OCI-M2 (cell line): ENCODE measurements at regions not wholly inside any gene's neighbourhood (a gene's known extent, or its start where the extent isn't known, plus 50 kb on each side); places are given as distances from the start of the nearest gene placed in this dataset.
"Not testable (repeated sequence)": the region's sequence is repeated elsewhere in the genome, so short reads cannot be mapped to it uniquely, and the experiment has no call there.

Experiments used
- DNase-seq: peaks from one replicate; lab custom pipeline; 2025; ENCODE audit not compliant: unreplicated experiment; lab: John Stamatoyannopoulos, UW

DNA sequence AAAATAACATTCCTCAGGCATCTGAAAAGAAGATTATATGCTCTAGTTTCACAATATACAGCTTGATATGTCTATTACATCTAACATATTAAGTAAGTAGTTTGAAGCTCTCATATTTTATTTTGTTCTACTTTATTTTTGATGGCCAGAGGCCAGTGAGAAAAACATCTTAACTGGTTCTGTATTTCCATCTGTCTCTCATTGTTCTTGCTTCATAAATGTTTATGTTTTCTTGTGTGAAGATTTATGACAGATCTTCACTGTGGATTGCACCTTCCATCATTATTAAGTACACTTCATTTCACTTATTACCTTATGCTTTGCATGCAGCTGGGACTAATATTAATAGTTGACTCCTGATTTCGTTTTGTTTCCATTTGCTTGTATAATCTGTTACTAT is 511.2 kb downstream of the TSN start:
- DNase-seq: no peak

DNA sequence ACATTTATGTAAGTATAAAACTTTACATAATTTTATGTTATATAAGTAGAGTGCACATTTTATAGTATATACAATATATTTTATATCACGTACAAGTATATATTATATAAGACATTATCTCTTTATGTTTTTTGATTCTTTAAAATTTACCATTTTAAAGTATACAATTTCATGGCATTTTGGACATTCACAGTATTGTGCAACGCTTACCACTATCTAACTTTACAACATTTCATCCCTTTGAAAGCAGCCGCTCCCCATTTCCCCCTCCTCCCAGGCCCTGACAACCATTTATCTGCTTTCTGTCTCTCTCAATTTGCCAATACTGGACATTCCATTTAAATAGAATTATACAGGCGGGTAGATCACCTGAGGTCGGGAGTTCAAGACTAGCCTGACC is 512.5 kb downstream of the TSN start:
- DNase-seq: no peak

DNA sequence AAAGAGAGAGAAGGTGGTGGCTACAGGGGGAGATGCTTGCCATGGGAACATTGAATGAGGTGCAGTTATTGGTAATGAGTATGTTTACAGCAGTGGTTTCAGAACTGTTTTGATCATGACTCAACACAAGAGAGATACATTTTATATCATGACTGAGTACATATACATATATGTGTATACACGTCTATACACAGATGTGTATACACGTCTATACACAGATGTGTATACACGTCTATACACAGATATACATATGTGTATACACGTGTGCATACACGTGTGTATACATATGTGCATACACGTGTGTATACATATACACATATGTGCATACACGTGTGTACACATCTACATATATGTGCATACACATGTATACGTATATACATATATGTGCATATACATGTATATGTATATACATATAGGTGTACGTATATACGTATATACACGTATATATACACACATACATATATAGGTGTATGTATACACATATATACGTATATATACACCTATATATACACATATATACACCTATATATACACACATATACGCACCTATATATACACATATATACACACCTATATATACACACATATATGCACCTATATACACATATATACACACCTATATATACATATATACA is 518.5 kb downstream of the TSN start:
- no peak for DNase-seq

DNA sequence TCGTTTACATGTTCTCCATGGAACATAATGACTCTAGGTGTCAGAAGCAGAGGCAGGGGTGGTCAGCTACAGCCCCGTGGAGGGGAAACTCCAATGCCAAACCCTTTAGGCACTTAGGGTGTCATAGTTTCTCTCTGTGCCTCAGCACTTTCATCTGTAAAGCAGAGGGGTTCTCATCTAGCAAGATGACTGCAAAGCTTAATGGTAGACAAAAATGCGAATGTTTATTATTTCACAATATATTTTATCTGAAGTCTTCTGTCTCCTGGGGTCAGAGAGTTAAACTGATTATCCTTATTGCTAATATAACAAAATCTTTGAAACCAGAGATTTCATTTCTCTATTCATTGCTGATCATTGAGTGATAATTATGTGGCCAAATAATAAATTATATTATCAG is 522.5 kb downstream of the TSN start:
- no peak for DNase-seq

DNA sequence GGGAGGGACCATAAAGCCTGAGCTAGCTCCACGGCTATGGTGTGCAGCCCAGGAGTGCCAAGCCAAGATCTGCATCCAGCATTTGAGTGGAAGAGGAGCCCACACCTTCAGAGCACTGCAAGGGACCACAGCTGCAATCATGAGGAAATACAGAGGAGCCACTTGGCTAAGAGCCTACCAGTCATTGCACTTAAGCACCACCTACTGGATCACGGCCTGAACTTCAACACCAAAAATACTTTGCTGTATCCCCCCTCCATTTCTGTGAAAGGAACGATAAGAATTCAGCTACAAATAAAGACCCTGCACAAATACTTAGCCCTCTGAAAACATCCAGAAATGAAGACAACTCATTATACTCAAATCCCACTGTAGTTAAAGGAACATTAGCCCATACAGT is 545.3 kb downstream of the TSN start:
- no peak for DNase-seq

DNA sequence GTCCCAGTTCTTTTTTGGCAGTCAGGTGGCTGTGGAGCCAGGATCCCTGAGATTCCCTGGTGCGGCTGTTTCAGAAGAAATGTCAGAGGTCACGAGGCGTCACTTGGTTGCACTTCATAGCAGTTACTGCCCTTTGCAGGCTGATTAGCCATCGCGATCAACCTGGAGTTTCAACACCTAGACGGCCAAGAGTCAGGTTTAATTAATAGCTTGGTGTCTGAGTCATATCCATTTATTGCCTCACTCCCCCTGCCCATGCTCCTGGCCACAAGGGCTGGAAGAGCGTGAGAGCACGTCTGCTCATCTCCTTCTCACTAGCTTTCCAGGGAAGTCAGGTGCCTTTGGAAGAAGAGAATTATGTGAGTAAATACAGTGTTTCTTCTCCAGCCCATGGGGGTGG is 552.3 kb downstream of the TSN start:
- DNase-seq: no peak

DNA sequence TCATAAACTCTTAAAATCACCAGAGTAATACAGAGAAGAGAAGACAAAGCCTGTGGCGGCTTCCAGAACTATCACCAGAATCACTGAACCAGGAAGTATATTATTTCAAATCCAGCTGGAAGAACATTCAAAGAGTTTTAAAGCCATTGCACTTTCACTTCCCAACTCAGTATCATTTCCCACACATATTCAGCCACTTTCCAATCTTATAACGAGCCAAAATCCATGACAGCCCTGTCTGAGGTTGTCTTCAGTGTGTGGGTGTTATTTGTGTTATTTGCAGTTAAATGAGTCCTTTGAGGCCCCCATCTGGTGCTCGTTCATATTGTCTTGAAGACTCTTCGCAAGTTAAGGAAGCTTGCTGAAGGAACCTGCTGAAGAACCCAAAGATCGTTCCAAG is 559.9 kb downstream of the TSN start:
- no peak for DNase-seq

DNA sequence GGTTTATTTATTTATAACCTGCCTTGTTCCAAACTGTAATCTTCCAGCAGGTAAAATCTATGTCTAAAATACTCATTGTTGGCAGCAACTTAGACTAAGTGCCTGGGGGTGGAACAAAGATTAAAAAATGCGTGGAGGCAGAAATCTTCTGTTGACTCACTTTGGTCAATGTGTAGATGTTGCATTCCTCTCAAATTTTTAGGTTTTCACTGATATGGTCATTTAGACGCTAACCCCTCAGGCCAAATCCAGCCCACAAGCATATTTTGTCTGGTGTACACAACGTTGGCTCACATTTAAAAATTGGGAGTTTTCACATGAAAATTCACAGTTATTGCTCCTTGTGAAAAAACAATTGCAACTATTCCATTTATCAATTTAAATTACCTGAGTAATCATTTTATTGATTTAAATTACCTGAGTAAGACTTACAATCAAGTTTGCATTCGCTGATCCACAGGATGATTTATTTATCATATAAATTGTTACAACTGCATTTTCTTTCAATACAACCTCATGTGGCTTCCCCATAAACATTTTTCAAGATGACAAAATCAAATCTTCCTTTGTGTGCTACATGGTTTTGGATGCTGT is 564.2 kb downstream of the TSN start:
- DNase-seq: no peak

DNA sequence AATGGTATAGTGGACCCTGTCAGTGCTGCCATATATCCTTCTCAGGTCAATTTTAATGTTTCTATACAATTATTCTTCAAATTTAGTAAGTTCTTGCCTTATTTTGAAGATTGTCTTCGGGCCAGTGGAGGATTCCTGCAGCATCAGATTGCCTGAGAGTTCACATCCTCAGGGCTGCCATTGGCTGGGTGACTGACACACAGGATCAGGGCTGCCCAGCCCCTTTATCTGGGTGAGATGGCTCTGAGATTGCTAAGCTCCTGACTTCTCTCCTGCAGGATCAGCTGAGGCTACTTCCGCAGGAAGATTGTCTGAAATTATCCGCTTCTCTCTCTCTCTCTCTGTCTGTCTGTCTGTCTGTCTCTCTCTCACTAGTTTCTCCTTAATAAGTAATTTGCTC is 567.4 kb downstream of the TSN start:
- DNase-seq: no peak

DNA sequence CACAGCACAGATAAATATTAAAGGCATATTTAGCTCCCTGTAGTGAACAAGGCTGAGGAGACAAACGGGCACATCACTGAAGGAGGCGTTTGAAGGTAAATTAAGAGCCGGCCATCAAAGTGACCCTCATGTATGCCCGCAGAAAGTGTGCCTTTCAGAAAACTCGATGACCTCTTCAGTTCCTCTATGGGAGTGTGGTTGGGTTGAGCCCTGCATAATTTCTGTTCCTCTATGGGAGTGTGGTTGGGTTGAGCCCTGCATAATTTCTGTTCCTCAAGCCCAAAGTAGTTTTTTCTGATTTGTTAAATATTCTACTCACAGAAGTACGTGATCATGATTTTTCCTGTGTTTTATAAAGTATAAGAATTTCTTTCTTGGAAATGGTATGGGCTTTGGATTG is 568.5 kb downstream of the TSN start:
- no peak for DNase-seq

DNA sequence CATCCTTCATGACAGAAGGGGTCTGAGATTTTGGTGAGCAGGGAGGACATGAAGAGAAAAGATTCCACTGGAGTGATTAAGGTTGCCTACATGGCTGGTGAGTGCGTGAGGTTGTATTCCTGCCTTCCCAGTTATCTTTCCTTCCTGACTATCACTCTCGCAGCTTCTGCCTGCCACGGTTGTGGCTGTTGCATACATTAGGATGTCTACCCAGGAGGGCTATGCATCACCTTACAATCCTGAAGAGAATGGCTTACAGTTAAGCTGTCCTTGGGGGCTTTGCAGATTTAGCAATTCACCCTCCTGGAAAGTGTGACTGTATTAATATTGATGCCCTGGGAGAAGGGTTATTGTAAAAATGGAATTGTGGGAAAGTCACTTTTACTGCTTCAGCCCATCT is 571.0 kb downstream of the TSN start:
- no peak for DNase-seq

DNA sequence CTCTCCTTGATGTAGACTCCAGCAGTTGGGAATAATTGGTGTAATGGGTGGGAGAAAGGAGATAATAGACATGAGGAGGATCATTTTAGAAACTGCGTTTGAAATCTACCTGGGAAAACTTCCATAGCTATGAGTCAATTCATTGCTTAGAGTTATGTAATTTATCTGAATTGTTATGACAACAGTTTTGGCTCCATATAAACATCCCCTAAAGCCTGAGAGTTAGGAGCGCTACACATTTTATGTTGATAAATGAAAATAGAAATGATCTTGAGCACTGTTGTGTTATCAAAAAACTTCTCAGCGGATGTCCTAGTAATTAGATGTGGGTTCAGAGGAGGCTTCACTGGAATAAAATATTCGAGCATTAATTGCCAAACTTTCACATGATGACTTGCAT is 573.4 kb downstream of the TSN start:
- no peak for DNase-seq

DNA sequence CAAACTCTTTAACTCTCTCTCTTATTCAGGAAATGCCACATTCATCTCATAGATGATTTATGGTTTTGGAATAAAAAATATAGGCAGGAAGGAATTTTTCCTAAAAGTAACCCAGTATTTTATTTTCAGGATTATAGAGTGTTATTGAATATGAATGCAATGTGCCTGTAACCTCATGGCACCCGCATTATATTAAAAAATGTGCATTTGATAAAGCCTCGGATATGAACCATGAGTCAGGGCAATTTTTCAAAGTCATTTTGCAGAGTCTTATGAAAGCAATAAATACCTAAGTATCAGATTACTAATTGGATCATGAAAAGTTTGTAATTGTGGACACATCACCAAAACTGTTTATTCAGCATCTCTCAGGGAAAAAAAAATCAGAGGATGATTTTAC is 573.8 kb downstream of the TSN start:
- no peak for DNase-seq

DNA sequence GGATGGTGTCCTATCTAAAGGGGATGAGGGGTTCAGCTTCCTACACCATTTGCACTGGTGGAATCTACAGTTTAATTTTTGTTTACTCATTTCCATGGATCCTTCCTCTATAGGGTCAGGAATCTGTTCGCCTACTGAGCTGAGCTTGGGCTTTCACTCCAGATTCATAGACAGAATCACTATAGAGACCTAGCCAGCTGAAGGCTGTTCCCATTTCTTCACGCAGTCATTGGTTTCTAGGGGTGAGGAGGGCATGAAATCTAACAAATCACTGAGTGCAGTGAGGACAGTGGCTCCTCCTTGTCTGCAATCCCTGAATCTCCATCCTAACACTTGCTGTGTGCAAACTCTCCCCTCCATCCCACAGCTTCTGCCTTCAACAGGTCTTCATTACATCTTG is 578.5 kb downstream of the TSN start:
- DNase-seq: no peak

DNA sequence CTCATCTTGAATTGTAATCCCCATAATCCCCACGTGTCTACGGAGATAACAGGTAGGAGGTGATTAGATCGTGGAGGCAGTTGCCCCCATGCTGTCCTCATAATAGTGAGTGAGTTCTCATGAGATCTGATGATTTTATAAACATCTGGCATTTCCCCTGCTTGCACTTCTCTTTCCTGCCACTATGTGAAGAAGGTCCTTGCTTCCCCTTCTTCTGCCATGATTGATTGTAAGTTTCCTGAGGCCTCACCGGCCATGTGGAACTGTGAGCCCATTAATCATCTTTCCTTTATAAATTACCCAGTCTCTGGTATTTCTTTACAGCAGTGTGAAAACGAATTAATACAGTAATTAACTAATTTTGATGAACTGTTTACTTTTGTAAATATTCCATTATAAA is 582.5 kb downstream of the TSN start:
- DNase-seq: no peak

DNA sequence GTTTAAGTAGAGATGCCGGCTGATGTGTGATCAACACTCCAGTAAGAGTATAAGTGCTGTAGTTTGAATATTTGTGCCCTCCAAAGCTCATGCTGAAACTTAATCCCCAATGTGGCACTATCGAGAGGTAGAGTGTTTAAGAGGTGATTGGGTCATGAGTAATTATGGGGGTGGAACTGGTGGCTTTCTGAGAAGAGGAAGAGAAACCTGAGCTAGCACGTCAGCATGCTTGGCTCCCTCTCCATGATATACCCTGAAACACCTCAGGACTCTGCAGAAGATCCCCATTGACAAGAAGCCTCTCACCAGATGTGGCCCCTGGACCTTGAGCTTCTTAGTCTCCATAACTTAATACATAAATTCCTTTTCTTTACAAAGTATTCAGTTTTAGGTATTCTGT is 584.8 kb downstream of the TSN start:
- DNase-seq: no peak

DNA sequence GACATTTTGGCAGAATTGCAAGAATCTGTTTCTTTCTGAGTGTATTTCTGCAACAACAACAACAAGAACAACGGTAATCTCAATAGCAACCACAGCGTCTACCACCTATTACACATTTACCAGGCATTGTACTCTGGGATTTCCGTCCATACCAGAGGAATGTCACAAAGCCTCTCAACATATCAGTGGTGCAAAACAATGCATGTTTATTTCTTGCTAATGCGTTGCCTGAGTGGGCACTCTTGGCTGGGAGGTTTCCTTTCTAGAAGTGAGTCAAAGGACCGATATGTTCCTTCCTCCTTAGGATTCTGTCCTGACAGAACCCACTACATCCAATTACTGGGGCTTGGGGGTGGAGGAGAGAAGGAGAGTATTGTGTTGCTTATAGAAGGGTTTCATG is 585.6 kb downstream of the TSN start:
- DNase-seq: no peak

DNA sequence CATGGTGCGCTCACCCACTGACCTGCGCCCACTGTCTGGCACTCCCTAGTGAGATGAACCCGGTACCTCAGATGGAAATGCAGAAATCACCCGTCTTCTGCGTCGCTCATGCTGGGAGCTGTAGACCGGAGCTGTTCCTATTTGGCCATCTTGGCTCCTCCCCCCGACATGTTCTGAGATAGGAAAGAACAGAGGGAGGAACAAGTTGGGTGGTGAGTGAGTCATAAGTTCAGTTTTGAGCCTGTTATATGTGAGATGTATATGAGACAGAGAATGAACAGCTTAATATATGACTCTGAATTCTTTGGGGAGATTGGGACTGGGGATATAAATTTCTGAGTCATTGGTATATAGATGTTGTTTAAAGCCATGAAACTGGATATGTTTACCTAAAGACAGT is 596.7 kb downstream of the TSN start:
- not testable (repeated sequence) for DNase-seq

DNA sequence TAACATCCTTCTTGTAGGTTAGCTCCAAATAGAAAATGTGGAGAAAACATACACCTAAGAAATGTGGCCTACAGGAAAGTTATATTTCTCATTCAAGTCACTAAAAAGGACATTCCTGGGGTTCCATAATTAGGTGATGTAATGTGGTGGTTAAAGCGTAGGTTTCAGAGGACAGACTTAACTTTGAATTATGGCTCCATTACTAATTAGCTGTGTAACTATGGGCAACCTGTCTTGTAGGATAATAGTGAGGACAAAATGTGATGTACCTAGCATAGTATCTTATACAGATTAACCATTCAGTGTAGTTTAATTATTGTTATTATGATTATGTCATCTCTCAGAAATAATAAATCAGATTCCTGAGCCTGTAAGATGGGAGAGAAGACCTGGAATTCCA is 602.5 kb downstream of the TSN start:
- no peak for DNase-seq

DNA sequence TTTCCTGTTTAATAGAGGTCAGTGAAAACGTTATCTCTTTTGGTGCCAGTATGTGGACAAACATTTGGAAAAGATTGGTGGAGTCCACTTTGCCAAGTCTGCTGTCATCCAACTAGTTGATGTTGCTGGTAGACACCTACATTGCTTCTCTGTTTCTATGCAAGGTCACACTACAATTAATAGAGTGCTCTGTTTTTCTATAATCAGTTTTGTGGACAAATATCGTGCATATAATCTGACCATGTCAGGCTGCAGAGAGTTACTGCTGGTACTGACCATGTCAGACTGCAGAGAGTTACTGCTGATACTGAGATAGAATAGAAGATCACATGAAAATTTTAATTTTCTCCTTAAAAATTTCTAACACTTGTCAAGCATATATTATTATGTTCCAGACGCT is 603.3 kb downstream of the TSN start:
- no peak for DNase-seq

DNA sequence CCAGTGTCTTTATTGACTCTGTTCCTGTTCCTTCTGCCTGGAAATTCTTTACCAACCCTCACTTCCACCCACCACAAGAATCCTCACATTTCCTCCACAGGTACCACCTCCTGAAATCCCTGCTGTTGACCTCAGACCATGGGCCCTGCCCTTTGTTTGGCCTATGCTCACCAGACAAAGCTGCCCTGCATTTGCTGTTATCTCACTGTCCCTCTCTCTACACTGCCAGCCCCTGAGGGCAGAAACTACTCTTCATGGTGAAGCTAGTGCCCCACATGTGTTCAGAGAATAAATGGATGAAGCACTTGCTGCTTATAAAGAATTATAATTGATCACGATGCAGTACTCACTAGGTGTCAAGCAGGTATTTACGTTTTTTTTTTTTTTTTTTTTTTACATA is 608.4 kb downstream of the TSN start:
- DNase-seq: no peak

DNA sequence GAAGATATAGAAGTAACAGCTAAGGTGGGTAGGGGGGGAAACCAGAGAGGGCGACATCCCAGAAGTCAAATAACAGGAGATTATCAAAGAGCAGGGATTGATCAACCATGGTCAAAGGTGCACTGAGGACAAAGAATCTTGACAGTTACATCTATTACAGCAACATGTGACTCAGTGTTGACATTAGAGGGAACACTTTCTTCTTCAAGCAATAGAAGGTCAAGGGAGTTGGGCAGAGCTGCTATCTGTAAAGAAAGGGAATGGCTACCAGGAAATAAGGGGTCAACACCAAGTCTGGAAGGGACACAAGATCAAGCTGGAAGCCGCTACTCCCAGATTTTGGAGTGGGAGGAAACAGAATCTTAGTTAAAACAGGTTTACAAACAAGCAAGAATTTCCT is 611.0 kb downstream of the TSN start:
- DNase-seq: no peak

DNA sequence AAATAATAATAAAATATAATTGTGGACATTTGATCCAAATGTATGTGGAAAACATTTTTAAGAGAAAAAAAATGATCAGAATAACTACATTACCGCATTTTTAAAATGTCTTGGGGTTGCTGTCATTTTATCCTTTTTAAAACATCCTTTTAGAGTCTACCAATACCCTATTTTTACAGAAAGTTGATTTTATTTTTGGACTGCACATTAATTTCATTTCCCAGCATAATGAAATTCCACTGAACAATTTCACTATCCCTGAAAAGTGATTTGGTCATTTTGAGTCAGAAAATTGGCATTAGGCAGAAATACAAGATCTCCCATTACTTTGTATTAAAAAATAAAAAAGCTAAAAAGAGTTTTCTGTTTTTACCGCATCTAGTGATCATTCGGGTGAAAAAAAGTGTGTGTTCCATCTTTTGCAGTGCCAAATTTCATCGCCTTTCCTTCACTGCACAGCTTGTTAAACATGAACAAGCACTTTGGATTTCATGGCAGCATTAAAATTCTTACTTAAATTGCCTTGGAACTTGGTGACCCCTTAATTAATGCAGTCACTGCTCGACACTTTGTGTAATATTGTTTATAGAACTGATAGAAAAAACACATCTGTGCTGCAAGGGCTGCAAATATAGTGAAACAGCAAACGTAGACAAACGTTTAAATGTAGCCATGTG is 611.7 kb downstream of the TSN start:
- DNase-seq: no peak
